ENCODE measurements at regions not wholly inside any gene's neighbourhood (a gene's known extent, or its start where the extent isn't known, plus 50 kb on each side); places are given as distances from the start of the nearest gene placed in this dataset.

- DNase-seq (ENCODE audit: low read depth in 4 of 6, low spot score in 6 of 6), result no peak
- H3K4me1 ChIP-seq (ENCODE audit: control insufficient read depth, insufficient read depth, low read length), result no peaks in the 10 kb centered on the region
- H3K4me3 ChIP-seq (ENCODE audit: low read depth, low read length), result no peak overlapping the region
- no peaks in the 10 kb centered on the region for H3K9me3 ChIP-seq (ENCODE audit: control insufficient read depth, insufficient read depth, low read length)
- H3K27ac ChIP-seq (ENCODE audit: low read depth, low read length), result no peak overlapping the region
- no peaks in the 10 kb centered on the region for H3K27me3 ChIP-seq (ENCODE audit: control insufficient read depth, insufficient read depth, low read length)
- no peaks in the 10 kb centered on the region for H3K36me3 ChIP-seq (ENCODE audit: control insufficient read depth, insufficient read depth, low read length)
These were observed 127.9 kb upstream of the BACH2 start for GRCh38 chr6:90424580-90424979.

- Histone ChIP-seq H3K27ac (ENCODE audit: low read depth, low read length) (no peak overlapping the region), H3K36me3 (ENCODE audit: control insufficient read depth, insufficient read depth, low read length) (no peaks in the 10 kb centered on the region), H3K4me3 (ENCODE audit: low read depth, low read length) (no peak overlapping the region), H3K27me3 (ENCODE audit: control insufficient read depth, insufficient read depth, low read length) (no peaks in the 10 kb centered on the region), H3K4me1 (ENCODE audit: control insufficient read depth, insufficient read depth, low read length) (no peaks in the 10 kb centered on the region), H3K9me3 (ENCODE audit: control insufficient read depth, insufficient read depth, low read length) (no peaks in the 10 kb centered on the region)
- no CpG with 5 or more reads among the region's 1 CpG for WGBS (ENCODE audit: insufficient coverage)
- peak in 1 of 6 donors; percentile 82 for DNase-seq (ENCODE audit: low read depth in 4 of 6, low spot score in 6 of 6)
These were observed 125.0 kb upstream of the BACH2 start for GRCh38 chr6:90421666-90422065.

GRCh38 chr6:90420500-90420899 lies 123.9 kb upstream of the BACH2 start:
- H3K27ac ChIP-seq (ENCODE audit: low read depth, low read length), result no peak overlapping the region
- WGBS (ENCODE audit: insufficient coverage), result 96% methylated on average over 3 of the region's 6 CpGs

GRCh38 chr6:90417385-90417784 lies 120.7 kb upstream of the BACH2 start:
- 80% methylated on average over 1 of the region's 1 CpG for WGBS (ENCODE audit: insufficient coverage)
- H3K27ac ChIP-seq (ENCODE audit: low read depth, low read length), result no peak overlapping the region
- no peaks in the 10 kb centered on the region for H3K36me3 ChIP-seq (ENCODE audit: control insufficient read depth, insufficient read depth, low read length)

More at GRCh38 chr6:90420500-90420899, 123.9 kb upstream of the BACH2 start:
- no peak overlapping the region for H3K4me3 ChIP-seq (ENCODE audit: low read depth, low read length)
- peak in 1 of 6 donors; percentile 53 for DNase-seq (ENCODE audit: low read depth in 4 of 6, low spot score in 6 of 6)
- no peaks in the 10 kb centered on the region for H3K27me3 ChIP-seq (ENCODE audit: control insufficient read depth, insufficient read depth, low read length)
- no peaks in the 10 kb centered on the region for H3K4me1 ChIP-seq (ENCODE audit: control insufficient read depth, insufficient read depth, low read length)
- no peaks in the 10 kb centered on the region for H3K9me3 ChIP-seq (ENCODE audit: control insufficient read depth, insufficient read depth, low read length)
- H3K36me3 ChIP-seq (ENCODE audit: control insufficient read depth, insufficient read depth, low read length), result no peaks in the 10 kb centered on the region

GRCh38 chr6:90416322-90416721 lies 119.7 kb upstream of the BACH2 start:
- no peak for DNase-seq (ENCODE audit: low read depth in 4 of 6, low spot score in 6 of 6)
- Histone ChIP-seq H3K4me3 (ENCODE audit: low read depth, low read length) (no peak overlapping the region), H3K4me1 (ENCODE audit: control insufficient read depth, insufficient read depth, low read length) (peaks cover 17% of the 10 kb centered on the region), H3K9me3 (ENCODE audit: control insufficient read depth, insufficient read depth, low read length) (no peaks in the 10 kb centered on the region), H3K36me3 (ENCODE audit: control insufficient read depth, insufficient read depth, low read length) (no peaks in the 10 kb centered on the region), H3K27me3 (ENCODE audit: control insufficient read depth, insufficient read depth, low read length) (no peaks in the 10 kb centered on the region), H3K27ac (ENCODE audit: low read depth, low read length) (no peak overlapping the region)

More at GRCh38 chr6:90417385-90417784, 120.7 kb upstream of the BACH2 start:
- no peaks in the 10 kb centered on the region for H3K9me3 ChIP-seq (ENCODE audit: control insufficient read depth, insufficient read depth, low read length)
- peaks cover 17% of the 10 kb centered on the region for H3K4me1 ChIP-seq (ENCODE audit: control insufficient read depth, insufficient read depth, low read length)
- H3K4me3 ChIP-seq (ENCODE audit: low read depth, low read length), result no peak overlapping the region
- DNase-seq (ENCODE audit: low read depth in 4 of 6, low spot score in 6 of 6), result no peak
- H3K27me3 ChIP-seq (ENCODE audit: control insufficient read depth, insufficient read depth, low read length), result no peaks in the 10 kb centered on the region

GRCh38 chr6:90415178-90415577 lies 118.5 kb upstream of the BACH2 start:
- DNase-seq (ENCODE audit: low read depth in 4 of 6, low spot score in 6 of 6), result no peak
- 94% methylated on average over 2 of the region's 2 CpGs for WGBS (ENCODE audit: insufficient coverage)
- no peaks in the 10 kb centered on the region for H3K36me3 ChIP-seq (ENCODE audit: control insufficient read depth, insufficient read depth, low read length)
- no peaks in the 10 kb centered on the region for H3K9me3 ChIP-seq (ENCODE audit: control insufficient read depth, insufficient read depth, low read length)
- H3K4me1 ChIP-seq (ENCODE audit: control insufficient read depth, insufficient read depth, low read length), result peaks cover 17% of the 10 kb centered on the region
- no peak overlapping the region for H3K27ac ChIP-seq (ENCODE audit: low read depth, low read length)
- no peaks in the 10 kb centered on the region for H3K27me3 ChIP-seq (ENCODE audit: control insufficient read depth, insufficient read depth, low read length)
- H3K4me3 ChIP-seq (ENCODE audit: low read depth, low read length), result no peak overlapping the region

- Histone ChIP-seq H3K4me3 (ENCODE audit: low read depth, low read length) (no peak overlapping the region), H3K9me3 (ENCODE audit: control insufficient read depth, insufficient read depth, low read length) (no peaks in the 10 kb centered on the region), H3K27ac (ENCODE audit: low read depth, low read length) (no peak overlapping the region), H3K27me3 (ENCODE audit: control insufficient read depth, insufficient read depth, low read length) (no peaks in the 10 kb centered on the region), H3K4me1 (ENCODE audit: control insufficient read depth, insufficient read depth, low read length) (peaks cover 17% of the 10 kb centered on the region), H3K36me3 (ENCODE audit: control insufficient read depth, insufficient read depth, low read length) (no peaks in the 10 kb centered on the region)
- no peak for DNase-seq (ENCODE audit: low read depth in 4 of 6, low spot score in 6 of 6)
- WGBS (ENCODE audit: insufficient coverage), result 61% methylated on average over 2 of the region's 5 CpGs
These were observed 117.7 kb upstream of the BACH2 start for GRCh38 chr6:90414352-90414751.

GRCh38 chr6:90413867-90414266 lies 117.2 kb upstream of the BACH2 start:
- Histone ChIP-seq H3K4me3 (ENCODE audit: low read depth, low read length) (peak overlapping the region; percentile 18), H3K9me3 (ENCODE audit: control insufficient read depth, insufficient read depth, low read length) (no peaks in the 10 kb centered on the region), H3K4me1 (ENCODE audit: control insufficient read depth, insufficient read depth, low read length) (peaks cover 17% of the 10 kb centered on the region), H3K36me3 (ENCODE audit: control insufficient read depth, insufficient read depth, low read length) (no peaks in the 10 kb centered on the region), H3K27me3 (ENCODE audit: control insufficient read depth, insufficient read depth, low read length) (no peaks in the 10 kb centered on the region), H3K27ac (ENCODE audit: low read depth, low read length) (no peak overlapping the region)
- WGBS (ENCODE audit: insufficient coverage), result 3% methylated on average over 8 of the region's 8 CpGs
- DNase-seq (ENCODE audit: low read depth in 4 of 6, low spot score in 6 of 6), result peak; percentile 64 to 97 (median 76)

- Histone ChIP-seq H3K27me3 (ENCODE audit: control insufficient read depth, insufficient read depth, low read length) (no peaks in the 10 kb centered on the region), H3K27ac (ENCODE audit: low read depth, low read length) (peak overlapping the region; percentile 44), H3K9me3 (ENCODE audit: control insufficient read depth, insufficient read depth, low read length) (no peaks in the 10 kb centered on the region), H3K36me3 (ENCODE audit: control insufficient read depth, insufficient read depth, low read length) (no peaks in the 10 kb centered on the region), H3K4me3 (ENCODE audit: low read depth, low read length) (peak overlapping the region; percentile 18), H3K4me1 (ENCODE audit: control insufficient read depth, insufficient read depth, low read length) (peaks cover 17% of the 10 kb centered on the region)
- 28% methylated on average over 11 of the region's 14 CpGs for WGBS (ENCODE audit: insufficient coverage)
- no peak for DNase-seq (ENCODE audit: low read depth in 4 of 6, low spot score in 6 of 6)
These were observed 116.8 kb upstream of the BACH2 start for GRCh38 chr6:90413396-90413795.

GRCh38 chr6:90412538-90413369 lies 116.1 kb upstream of the BACH2 start:
- H3K27me3 ChIP-seq (ENCODE audit: control insufficient read depth, insufficient read depth, low read length), result no peaks in the 10 kb centered on the region
- no peak overlapping the region for H3K27ac ChIP-seq (ENCODE audit: low read depth, low read length)
- H3K36me3 ChIP-seq (ENCODE audit: control insufficient read depth, insufficient read depth, low read length), result no peaks in the 10 kb centered on the region
- WGBS (ENCODE audit: insufficient coverage), result 41% methylated on average over 2 of the region's 3 CpGs
- peaks cover 17% of the 10 kb centered on the region for H3K4me1 ChIP-seq (ENCODE audit: control insufficient read depth, insufficient read depth, low read length)
- H3K9me3 ChIP-seq (ENCODE audit: control insufficient read depth, insufficient read depth, low read length), result no peaks in the 10 kb centered on the region
- H3K4me3 ChIP-seq (ENCODE audit: low read depth, low read length), result no peak overlapping the region
- DNase-seq (ENCODE audit: low read depth in 4 of 6, low spot score in 6 of 6), result no peak

All from spinal cord (tissue), 9 donors.